Sigmoid colon (tissue), 6 donors: ENCODE measurements at regions not wholly inside any gene's neighbourhood (a gene's known extent, or its start where the extent isn't known, plus 50 kb on each side); places are given as distances from the start of the nearest gene placed in this dataset.
"Not testable (repeated sequence)": the region's sequence is repeated elsewhere in the genome, so short reads cannot be mapped to it uniquely, and the experiment has no call there.

Experiments used
- DNase-seq: peaks from one replicate; pipeline ENCODE4 v3.0.0-alpha.2; 2019
- H3K27ac ChIP-seq, 4 donors: fragments of 200-600 bp; sonication (generic); one replicate each; pipeline ENCODE4 v1.5.1; 2016 to 2019; ENCODE audit warnings: mild to moderate bottlenecking in 1 of 4
- H3K27me3 ChIP-seq, 3 donors: fragments of 200-600 bp; sonication (generic); one replicate each; pipeline ENCODE4 v1.5.1; 2019; ENCODE audit warnings: mild to moderate bottlenecking in 1 of 3
- H3K36me3 ChIP-seq, 4 donors: fragments of 200-600 bp; sonication (generic); one replicate each; pipeline ENCODE4 v1.5.1; 2016 to 2019
- H3K4me1 ChIP-seq, 4 donors: fragments of 200-600 bp; sonication (generic); one replicate each; pipeline ENCODE4 v1.5.1; 2017 to 2019
- H3K4me3 ChIP-seq, 4 donors: fragments of 200-600 bp; sonication (generic); one replicate each; pipeline ENCODE4 v1.5.1; 2017 to 2019; ENCODE audit warnings: mild to moderate bottlenecking in 2 of 4, moderate library complexity in 1 of 4
- H3K9me3 ChIP-seq, 4 donors: fragments of 200-600 bp in 3 of 4; sonication (generic) in 3 of 4; one replicate each; pipeline versions ENCODE4 v1.5.1 to v1.6.1; 2013 to 2019
- EP300 ChIP-seq, 4 donors: sonication (generic); formaldehyde crosslinking; IDR thresholded peaks; one replicate each; pipeline ENCODE4 v1.6.1; 2017; ENCODE audit warnings: antibody characterized with exemption in 4 of 4
- POLR2A ChIP-seq, 2 donors: fragments of 450-650 bp; IDR thresholded peaks; one replicate each; pipeline ENCODE4 v1.6.1; 2016; ENCODE audit warnings: antibody characterized with exemption in 2 of 2, mild to moderate bottlenecking in 2 of 2, moderate library complexity in 2 of 2
- POLR2AphosphoS5 ChIP-seq, 4 donors: sonication (generic); formaldehyde crosslinking; IDR thresholded peaks; one replicate each; pipeline ENCODE4 v1.6.1; 2017; ENCODE audit warnings: antibody characterized with exemption in 4 of 4
- WGBS, 2 donors: extraction: QIAGEN DNeasy Blood & Tissue Kit; methylation state at CpG; one replicate each; pipeline ENCODE4 v1.1.7; 2013; 5-methylcytosine and 5-hydroxymethylcytosine counted together
- intact Hi-C: fragments of 100-400 bp; cut with DNase I; formaldehyde crosslinking; loops from one replicate; pipeline ENCODE4 v1.15.1; 2023
- TF ChIP-seq, protein P1 (sequence below), 4 experiments: fragments of 450-650 bp in 3 of 4; fragments of 200-600 bp in 1 of 4; IDR thresholded peaks; one replicate each; pipeline ENCODE4 v1.5.1; 2016 to 2019; ENCODE audit warnings: antibody characterized with exemption in 4 of 4, mild to moderate bottlenecking in 3 of 4, moderate library complexity in 2 of 4
- donor health status: healthy with polysubstance abuse.
- donor health status: healthy.

DNA sequence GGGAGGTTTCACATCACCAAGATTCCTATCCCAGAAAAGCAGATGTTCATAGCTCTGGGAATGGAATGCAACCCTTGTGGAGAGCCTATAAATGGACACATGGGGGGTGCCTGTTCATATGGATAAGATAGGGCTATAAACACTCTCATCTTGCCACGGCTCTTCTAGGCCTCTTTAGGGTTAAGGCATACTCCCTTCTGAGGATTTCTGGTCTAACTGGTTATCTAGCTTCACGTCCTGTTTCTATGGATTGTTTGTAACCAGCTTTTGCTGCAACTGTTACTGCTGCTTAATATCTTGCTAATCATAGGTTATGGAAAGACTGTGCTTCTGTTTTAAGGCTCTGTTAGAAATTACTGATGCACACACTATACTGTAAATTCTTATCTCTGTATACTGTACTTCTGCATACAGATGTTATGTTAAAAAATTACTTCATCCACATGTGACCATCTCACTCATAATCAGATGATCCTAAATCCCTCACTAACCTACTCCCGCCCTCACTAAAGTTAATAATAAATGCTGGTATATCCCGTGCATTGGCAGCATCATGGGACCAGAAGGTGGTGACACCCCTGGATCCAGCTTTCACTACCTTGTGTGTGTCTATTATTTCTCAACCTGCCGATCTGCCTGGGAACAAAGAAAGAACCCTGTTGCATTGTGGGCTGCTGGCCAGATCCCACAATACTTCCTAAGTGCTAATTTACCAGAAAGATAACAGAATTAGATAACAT is 68.7 kb downstream of the PRKAB2 start:
- H3K4me1 ChIP-seq, H3K9me3 ChIP-seq, DNase-seq, intact Hi-C loops, H3K4me3 ChIP-seq, H3K27me3 ChIP-seq, H3K36me3 ChIP-seq, H3K27ac ChIP-seq: not testable (repeated sequence)
- WGBS, 2 donors: 42 to 70% methylated on average over 5 of the region's 5 CpGs

DNA sequence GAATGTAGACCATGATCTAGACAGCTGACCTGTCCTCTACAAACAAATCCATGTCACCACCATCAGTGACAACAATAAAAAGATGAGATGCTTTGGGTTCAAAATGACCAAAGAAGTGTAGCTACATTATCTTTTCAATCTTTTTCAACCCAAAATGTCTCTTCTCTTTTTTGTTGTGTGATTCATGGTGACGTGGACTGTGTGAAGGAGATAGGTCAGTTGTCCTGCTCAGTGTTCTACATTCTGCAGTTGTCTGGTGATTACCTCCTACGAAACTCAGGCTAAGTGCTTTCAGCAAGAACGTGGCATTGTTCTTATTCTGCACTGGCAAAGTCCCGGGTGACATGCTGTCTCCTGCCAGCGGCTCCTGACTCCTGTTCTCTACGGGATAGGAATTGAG is 73.1 kb downstream of the PRKAB2 start:
- WGBS, 2 donors: 83 to 87% methylated on average over 6 of the region's 6 CpGs
- H3K27ac ChIP-seq: no peak overlapping the region
- H3K4me1 ChIP-seq: no peaks in the 10 kb centered on the region
- H3K4me3 ChIP-seq: no peak overlapping the region
- H3K27me3 ChIP-seq: peaks cover 0 to under 1% (median 0%) of the 10 kb centered on the region in 3 donors
- H3K36me3 ChIP-seq: no peaks in the 10 kb centered on the region
- no peak for TF ChIP-seq POLR2A (IDR thresholded peaks at IDR 0.05)
- TF ChIP-seq, protein P1, sequence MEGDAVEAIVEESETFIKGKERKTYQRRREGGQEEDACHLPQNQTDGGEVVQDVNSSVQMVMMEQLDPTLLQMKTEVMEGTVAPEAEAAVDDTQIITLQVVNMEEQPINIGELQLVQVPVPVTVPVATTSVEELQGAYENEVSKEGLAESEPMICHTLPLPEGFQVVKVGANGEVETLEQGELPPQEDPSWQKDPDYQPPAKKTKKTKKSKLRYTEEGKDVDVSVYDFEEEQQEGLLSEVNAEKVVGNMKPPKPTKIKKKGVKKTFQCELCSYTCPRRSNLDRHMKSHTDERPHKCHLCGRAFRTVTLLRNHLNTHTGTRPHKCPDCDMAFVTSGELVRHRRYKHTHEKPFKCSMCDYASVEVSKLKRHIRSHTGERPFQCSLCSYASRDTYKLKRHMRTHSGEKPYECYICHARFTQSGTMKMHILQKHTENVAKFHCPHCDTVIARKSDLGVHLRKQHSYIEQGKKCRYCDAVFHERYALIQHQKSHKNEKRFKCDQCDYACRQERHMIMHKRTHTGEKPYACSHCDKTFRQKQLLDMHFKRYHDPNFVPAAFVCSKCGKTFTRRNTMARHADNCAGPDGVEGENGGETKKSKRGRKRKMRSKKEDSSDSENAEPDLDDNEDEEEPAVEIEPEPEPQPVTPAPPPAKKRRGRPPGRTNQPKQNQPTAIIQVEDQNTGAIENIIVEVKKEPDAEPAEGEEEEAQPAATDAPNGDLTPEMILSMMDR (IDR thresholded peaks at IDR 0.05): no peak
- TF ChIP-seq EP300 (IDR thresholded peaks at IDR 0.05): no peak
- TF ChIP-seq POLR2AphosphoS5 (IDR thresholded peaks at IDR 0.05): no peak
- intact Hi-C loops: no loop called here
- no peak for DNase-seq
- no peaks in the 10 kb centered on the region for H3K9me3 ChIP-seq

DNA sequence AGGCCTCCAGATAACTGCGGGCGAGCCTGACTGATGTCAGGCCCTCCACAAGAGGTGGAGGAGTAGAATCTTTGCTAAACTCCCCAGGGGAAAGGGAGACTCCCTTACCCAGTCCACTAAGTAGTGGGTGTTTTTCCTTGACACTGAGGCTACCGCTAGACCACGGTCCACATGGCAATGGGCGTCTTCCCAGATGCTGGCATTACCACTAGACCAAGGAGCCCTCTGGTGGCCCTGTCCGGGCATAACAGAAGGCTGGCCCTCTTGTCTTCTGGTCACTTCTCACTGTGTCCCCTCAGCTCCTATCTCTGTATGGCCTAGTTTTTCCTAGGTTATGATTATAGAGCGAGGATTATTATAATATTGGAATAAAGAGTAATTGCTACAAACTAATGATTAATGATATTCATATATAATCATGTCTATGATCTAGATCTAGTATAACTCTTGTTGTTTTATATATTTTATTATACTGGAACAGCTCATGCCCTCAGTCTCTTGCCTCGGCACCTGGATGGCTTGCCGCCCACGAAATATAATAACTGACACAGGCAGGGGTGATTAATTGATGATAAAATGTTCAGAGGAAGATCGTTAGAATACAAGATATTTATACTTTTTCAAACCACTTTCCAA is 73.8 kb downstream of the PRKAB2 start:
- WGBS, 2 donors: 68 to 84% methylated on average over 11 of the region's 11 CpGs
- intact Hi-C loops, H3K4me3 ChIP-seq, H3K36me3 ChIP-seq, H3K9me3 ChIP-seq, H3K4me1 ChIP-seq, H3K27me3 ChIP-seq, H3K27ac ChIP-seq, DNase-seq: not testable (repeated sequence)

DNA sequence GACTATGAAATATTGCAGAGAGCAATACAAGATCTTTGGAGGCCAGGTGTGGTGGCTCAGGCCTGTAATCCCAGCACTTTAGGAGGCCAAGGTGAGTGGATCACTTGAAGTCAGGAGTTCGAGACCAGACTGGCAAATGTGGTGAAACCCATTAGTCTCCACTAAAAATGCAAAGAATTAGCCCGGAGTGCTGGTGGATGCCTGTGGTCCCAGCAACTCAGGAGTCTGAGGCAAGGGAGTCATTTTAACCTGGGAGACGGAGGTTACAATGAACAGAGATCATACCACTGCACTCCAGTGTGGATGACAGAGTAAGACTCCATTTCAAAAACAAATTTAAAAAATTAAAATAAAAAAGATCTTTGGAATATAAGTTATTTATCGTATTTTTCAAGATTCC is 76.6 kb downstream of the PRKAB2 start:
- H3K36me3 ChIP-seq: no peaks in the 10 kb centered on the region
- WGBS, 2 donors: 90 to 91% methylated on average over 4 of the region's 4 CpGs
- no peaks in the 10 kb centered on the region for H3K4me1 ChIP-seq
- H3K27me3 ChIP-seq: peaks cover 0 to 4% (median 0%) of the 10 kb centered on the region in 3 donors
- no peak overlapping the region for H3K27ac ChIP-seq
- TF ChIP-seq EP300 (IDR thresholded peaks at IDR 0.05) (no peak), POLR2AphosphoS5 (IDR thresholded peaks at IDR 0.05) (no peak), POLR2A (IDR thresholded peaks at IDR 0.05) (no peak)
- TF ChIP-seq, protein P1 (IDR thresholded peaks at IDR 0.05): no peak
- intact Hi-C loops: no loop called here
- no peak overlapping the region for H3K4me3 ChIP-seq
- DNase-seq: no peak
- no peaks in the 10 kb centered on the region for H3K9me3 ChIP-seq

GRCh38 chr1:147091801-147092200 is 80.5 kb downstream of the PRKAB2 start:
- 71 to 87% methylated on average over 2 of the region's 2 CpGs for WGBS, 2 donors
- TF ChIP-seq EP300 (IDR thresholded peaks at IDR 0.05) (no peak), POLR2A (IDR thresholded peaks at IDR 0.05) (no peak), POLR2AphosphoS5 (IDR thresholded peaks at IDR 0.05) (no peak)
- TF ChIP-seq, protein P1 (IDR thresholded peaks at IDR 0.05): no peak
- H3K9me3 ChIP-seq: no peaks in the 10 kb centered on the region
- no peaks in the 10 kb centered on the region for H3K4me1 ChIP-seq
- H3K36me3 ChIP-seq: no peaks in the 10 kb centered on the region
- H3K27me3 ChIP-seq: peaks cover 0 to 4% (median 0%) of the 10 kb centered on the region in 3 donors
- no peak overlapping the region for H3K27ac ChIP-seq
- intact Hi-C loops: no loop called here
- no peak overlapping the region for H3K4me3 ChIP-seq
- DNase-seq: no peak
